WERI-Rb-1 (cell line): ENCODE measurements at regions not wholly inside any gene's neighbourhood (a gene's known extent, or its start where the extent isn't known, plus 50 kb on each side); places are given as distances from the start of the nearest gene placed in this dataset.

Source experiments
- DNase-seq: peaks from one replicate; pipeline ENCODE4 v3.0.0-alpha.2; 2020
- H3K27ac ChIP-seq: fragments of 250-450 bp; sonication (Bioruptor Pico); 2 replicates; pipeline ENCODE4 v1.5.1; 2020; ENCODE audit warnings: mild to moderate bottlenecking, moderate library complexity
- H3K27me3 ChIP-seq: fragments of 250-450 bp; sonication (Bioruptor Pico); 2 replicates; pipeline ENCODE4 v1.5.1; 2021; ENCODE audit warnings: mild to moderate bottlenecking, low read depth, moderate library complexity; ENCODE audit not compliant: insufficient read depth, severe bottlenecking
- H3K36me3 ChIP-seq: fragments of 250-450 bp; sonication (Bioruptor Pico); 2 replicates; pipeline ENCODE4 v1.5.1; 2020; ENCODE audit warnings: mild to moderate bottlenecking, moderate library complexity
- H3K4me3 ChIP-seq: 2 replicates; pipeline ENCODE4 v1.5.1; 2011; ENCODE audit warnings: low read depth, mild to moderate bottlenecking, control low read depth, low read length
- H3K9me3 ChIP-seq: fragments of 250-450 bp; sonication (Bioruptor Pico); 2 replicates; pipeline ENCODE4 v1.5.1; 2021; ENCODE audit warnings: mild to moderate bottlenecking, moderate library complexity; ENCODE audit not compliant: severe bottlenecking
- TF ChIP-seq, protein P1 (sequence below): IDR thresholded peaks from 2 replicates; pipeline ENCODE4 v1.5.1; 2011; ENCODE audit warnings: low read depth, mild to moderate bottlenecking, control low read depth, inconsistent platforms, low read length

- Histone ChIP-seq H3K27me3 (peaks cover 69% of the 10 kb centered on the region), H3K9me3 (no peaks in the 10 kb centered on the region), H3K36me3 (no peaks in the 10 kb centered on the region), H3K4me3 (no peak overlapping the region), H3K27ac (no peak overlapping the region)
- TF ChIP-seq, protein P1, sequence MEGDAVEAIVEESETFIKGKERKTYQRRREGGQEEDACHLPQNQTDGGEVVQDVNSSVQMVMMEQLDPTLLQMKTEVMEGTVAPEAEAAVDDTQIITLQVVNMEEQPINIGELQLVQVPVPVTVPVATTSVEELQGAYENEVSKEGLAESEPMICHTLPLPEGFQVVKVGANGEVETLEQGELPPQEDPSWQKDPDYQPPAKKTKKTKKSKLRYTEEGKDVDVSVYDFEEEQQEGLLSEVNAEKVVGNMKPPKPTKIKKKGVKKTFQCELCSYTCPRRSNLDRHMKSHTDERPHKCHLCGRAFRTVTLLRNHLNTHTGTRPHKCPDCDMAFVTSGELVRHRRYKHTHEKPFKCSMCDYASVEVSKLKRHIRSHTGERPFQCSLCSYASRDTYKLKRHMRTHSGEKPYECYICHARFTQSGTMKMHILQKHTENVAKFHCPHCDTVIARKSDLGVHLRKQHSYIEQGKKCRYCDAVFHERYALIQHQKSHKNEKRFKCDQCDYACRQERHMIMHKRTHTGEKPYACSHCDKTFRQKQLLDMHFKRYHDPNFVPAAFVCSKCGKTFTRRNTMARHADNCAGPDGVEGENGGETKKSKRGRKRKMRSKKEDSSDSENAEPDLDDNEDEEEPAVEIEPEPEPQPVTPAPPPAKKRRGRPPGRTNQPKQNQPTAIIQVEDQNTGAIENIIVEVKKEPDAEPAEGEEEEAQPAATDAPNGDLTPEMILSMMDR = no peak
- no peak for DNase-seq
These were observed 892.6 kb upstream of the FRG1 start for GRCh38 chr4:189048119-189048518.

GRCh38 chr4:189049682-189050081 is 891.0 kb upstream of the FRG1 start:
- no peaks in the 10 kb centered on the region for H3K36me3 ChIP-seq
- no peak overlapping the region for H3K27ac ChIP-seq
- H3K4me3 ChIP-seq = no peak overlapping the region
- DNase-seq = no peak
- peaks cover 3% of the 10 kb centered on the region for H3K9me3 ChIP-seq
- peaks cover 70% of the 10 kb centered on the region for H3K27me3 ChIP-seq
- TF ChIP-seq, protein P1 = no peak

DNA sequence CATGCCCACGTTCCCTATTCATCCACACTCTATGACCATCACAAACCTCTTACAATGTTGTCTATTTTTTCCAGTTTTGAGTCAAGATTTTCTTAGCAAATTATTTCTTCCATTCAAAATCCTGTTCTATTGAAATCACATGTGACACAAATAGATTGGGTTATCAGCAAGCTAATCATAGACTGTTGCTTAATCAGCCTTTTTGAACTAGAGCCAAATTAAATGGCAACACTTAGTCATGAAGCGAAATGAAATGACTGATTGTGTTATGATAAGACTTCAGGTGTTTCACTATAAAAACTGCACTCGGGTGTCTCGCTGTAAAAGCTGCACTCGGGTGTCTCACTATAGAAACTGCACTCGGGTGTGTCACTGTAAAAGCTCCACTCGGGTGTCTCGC is 890.0 kb upstream of the FRG1 start:
- TF ChIP-seq, protein P1 = no peak
- H3K4me3 ChIP-seq = no peak overlapping the region
- no peak overlapping the region for H3K27ac ChIP-seq
- peaks cover 75% of the 10 kb centered on the region for H3K27me3 ChIP-seq
- H3K9me3 ChIP-seq = peaks cover 3% of the 10 kb centered on the region
- no peaks in the 10 kb centered on the region for H3K36me3 ChIP-seq
- DNase-seq = no peak

- H3K27ac ChIP-seq = no peak overlapping the region
- no peak for DNase-seq
- TF ChIP-seq, protein P1 = no peak
These were observed 887.1 kb upstream of the FRG1 start for GRCh38 chr4:189053621-189054020.

GRCh38 chr4:189060104-189060503 is 880.6 kb upstream of the FRG1 start:
- no peak for DNase-seq
- no peaks in the 10 kb centered on the region for H3K36me3 ChIP-seq
- H3K27ac ChIP-seq = no peak overlapping the region
- H3K4me3 ChIP-seq = no peak overlapping the region
- H3K27me3 ChIP-seq = peaks cover 81% of the 10 kb centered on the region
- TF ChIP-seq, protein P1 = no peak
- H3K9me3 ChIP-seq = peaks cover 3% of the 10 kb centered on the region

More at GRCh38 chr4:189053621-189054020, 887.1 kb upstream of the FRG1 start:
- H3K36me3 ChIP-seq = no peaks in the 10 kb centered on the region
- no peak overlapping the region for H3K4me3 ChIP-seq
- H3K27me3 ChIP-seq = peaks cover 82% of the 10 kb centered on the region
- peaks cover 3% of the 10 kb centered on the region for H3K9me3 ChIP-seq

DNA sequence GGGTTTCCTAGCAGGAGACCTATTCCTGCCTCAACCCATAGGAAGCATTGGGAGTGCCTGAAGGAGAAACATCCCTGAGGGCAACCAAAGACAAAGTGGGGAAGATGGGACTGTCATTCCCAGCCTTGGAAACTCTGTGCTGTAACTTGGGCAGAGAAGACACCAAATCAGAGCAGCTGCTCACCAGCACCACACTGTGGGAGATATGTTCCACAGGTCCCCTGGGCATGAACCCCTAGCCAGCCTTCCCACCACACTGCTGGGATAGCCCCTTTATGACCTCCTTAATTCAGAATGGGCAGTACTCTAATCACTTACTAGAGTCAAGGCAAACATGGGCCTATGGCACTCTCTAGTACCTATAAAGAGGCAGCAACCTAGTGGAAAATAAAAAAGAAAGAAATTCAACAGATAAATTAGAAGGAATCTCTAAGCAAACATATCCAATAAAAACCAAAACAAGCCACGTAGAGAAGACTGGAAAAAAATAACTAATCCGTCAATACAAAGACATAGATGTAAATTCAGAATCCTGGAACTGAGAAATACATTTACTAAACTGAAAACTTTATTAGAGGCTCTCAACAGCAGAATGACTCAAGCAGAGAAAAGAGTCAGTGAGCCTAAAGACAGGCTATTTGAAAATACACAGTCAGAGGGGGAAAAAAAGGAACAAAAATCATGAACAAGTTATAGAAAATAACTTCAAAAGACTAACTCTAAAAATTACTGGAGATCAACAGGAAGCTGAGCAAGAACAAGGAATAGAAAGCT is 878.4 kb upstream of the FRG1 start:
- H3K27ac ChIP-seq = no peak overlapping the region
- peaks cover 75% of the 10 kb centered on the region for H3K27me3 ChIP-seq
- H3K9me3 ChIP-seq = peaks cover 3% of the 10 kb centered on the region
- DNase-seq = no peak
- TF ChIP-seq, protein P1 = no peak
- H3K4me3 ChIP-seq = no peak overlapping the region
- H3K36me3 ChIP-seq = no peaks in the 10 kb centered on the region
